Hepatocyte (in vitro differentiated cells): ENCODE measurements at regions not wholly inside any gene's neighbourhood (a gene's known extent, or its start where the extent isn't known, plus 50 kb on each side); places are given as distances from the start of the nearest gene placed in this dataset.

Experiments
- DNase-seq: peaks from one replicate; pipeline ENCODE4 v3.0.0-alpha.2; 2016; ENCODE audit warnings: low spot score
- H2AFZ ChIP-seq: fragments of 200-600 bp; sonication (generic); 2 replicates; pipeline ENCODE4 v1.6.0; 2016; ENCODE audit warnings: antibody characterized with exemption, mild to moderate bottlenecking
- H3K27ac ChIP-seq: fragments of 200-600 bp; sonication (generic); 2 replicates; pipeline ENCODE4 v1.5.1; 2016; ENCODE audit warnings: mild to moderate bottlenecking
- H3K27me3 ChIP-seq: fragments of 200-600 bp; sonication (generic); 2 replicates; pipeline ENCODE4 v1.6.1; 2016
- H3K36me3 ChIP-seq: fragments of 200-600 bp; sonication (generic); replicated peaks from 2 replicates; pipeline ENCODE4 v1.5.1; 2016; ENCODE audit warnings: low read depth; ENCODE audit not compliant: insufficient read depth
- H3K4me1 ChIP-seq: fragments of 200-600 bp; sonication (generic); 2 replicates; pipeline ENCODE4 v1.5.1; 2016; ENCODE audit warnings: mild to moderate bottlenecking, moderate library complexity; ENCODE audit not compliant: insufficient read depth
- H3K4me2 ChIP-seq: fragments of 200-600 bp; sonication (generic); 2 replicates; pipeline ENCODE4 v1.6.0; 2016
- H3K4me3 ChIP-seq: fragments of 200-600 bp; sonication (generic); 2 replicates; pipeline ENCODE4 v1.5.1; 2016; ENCODE audit warnings: mild to moderate bottlenecking
- H3K79me2 ChIP-seq: fragments of 200-600 bp; sonication (generic); 2 replicates; pipeline ENCODE4 v1.6.0; 2017; ENCODE audit warnings: mild to moderate bottlenecking
- H3K9me2 ChIP-seq: fragments of 200-600 bp; sonication (generic); replicated peaks from 2 replicates; pipeline ENCODE4 v1.6.0; 2017; ENCODE audit warnings: mild to moderate bottlenecking; ENCODE audit not compliant: insufficient read depth
- H3K9me3 ChIP-seq: fragments of 200-600 bp; sonication (generic); 2 replicates; pipeline ENCODE4 v1.5.1; 2016; ENCODE audit warnings: low read depth, mild to moderate bottlenecking
- H4K20me1 ChIP-seq: fragments of 200-600 bp; sonication (generic); 2 replicates; pipeline ENCODE4 v1.6.0; 2016; ENCODE audit warnings: mild to moderate bottlenecking; ENCODE audit not compliant: insufficient read depth, poor library complexity, severe bottlenecking
- CTCF ChIP-seq: fragments of 200-600 bp; sonication (generic); IDR thresholded peaks from 2 replicates; pipeline ENCODE4 v1.5.1; 2016; ENCODE audit warnings: antibody characterized with exemption, mild to moderate bottlenecking; ENCODE audit not compliant: poor library complexity
- EZH2 ChIP-seq: fragments of 200-600 bp; sonication (generic); IDR thresholded peaks from 2 replicates; pipeline ENCODE4 v1.6.1; 2016; ENCODE audit warnings: antibody characterized with exemption, mild to moderate bottlenecking, borderline replicate concordance
- EZH2phosphoT487 ChIP-seq: fragments of 200-600 bp; sonication (generic); IDR thresholded peaks from one replicate; pipeline ENCODE4 v1.6.1; 2018; ENCODE audit warnings: antibody characterized with exemption, mild to moderate bottlenecking, low read depth, moderate library complexity; ENCODE audit not compliant: unreplicated experiment, severe bottlenecking
- WGBS: methylation state at CpG from one replicate; pipeline ENCODE4 v1.1.6; 2016; ENCODE audit warnings: low lambda C conversion rate; ENCODE audit errors: missing lambda C conversion rate; 5-methylcytosine and 5-hydroxymethylcytosine counted together

- Histone ChIP-seq H2AFZ (no peak overlapping the region), H3K4me2 (peak overlapping the region; percentile 26), H4K20me1 (no peaks in the 10 kb centered on the region), H3K79me2 (peaks cover 2% of the 10 kb centered on the region), H3K4me1 (peaks cover 22% of the 10 kb centered on the region), H3K9me3 (no peaks in the 10 kb centered on the region), H3K27me3 (no peaks in the 10 kb centered on the region), H3K4me3 (no peak overlapping the region), H3K9me2 (no peaks in the 10 kb centered on the region), H3K36me3 (no peaks in the 10 kb centered on the region), H3K27ac (peak overlapping the region; percentile 11)
- WGBS = 24% methylated on average over 2 of the region's 2 CpGs
- no peak for DNase-seq
- TF ChIP-seq EZH2 = no peak
- TF ChIP-seq EZH2phosphoT487 = no peak
- no peak for TF ChIP-seq CTCF
Measured at GRCh38 chr11:22927793-22928192, 67.5 kb upstream of the CCDC179 start.

GRCh38 chr11:22928207-22928917 is 68.1 kb upstream of the CCDC179 start:
- Histone ChIP-seq H3K79me2 (peaks cover 2% of the 10 kb centered on the region), H3K4me2 (peak overlapping the region; percentile 26), H3K9me2 (no peaks in the 10 kb centered on the region), H4K20me1 (no peaks in the 10 kb centered on the region), H3K4me1 (peaks cover 17% of the 10 kb centered on the region), H3K4me3 (no peak overlapping the region), H3K36me3 (no peaks in the 10 kb centered on the region), H3K27ac (no peak overlapping the region), H3K27me3 (no peaks in the 10 kb centered on the region), H3K9me3 (no peaks in the 10 kb centered on the region), H2AFZ (no peak overlapping the region)
- no peak for DNase-seq
- 83% methylated on average over 5 of the region's 5 CpGs for WGBS
- peak; percentile 9 for TF ChIP-seq CTCF
- no peak for TF ChIP-seq EZH2

GRCh38 chr11:22930816-22931594 is 70.7 kb upstream of the CCDC179 start:
- TF ChIP-seq EZH2phosphoT487 (no peak), EZH2 (no peak), CTCF (no peak)
- H3K27me3 ChIP-seq = no peaks in the 10 kb centered on the region
- H3K79me2 ChIP-seq = peaks cover 2% of the 10 kb centered on the region
- no peak overlapping the region for H3K27ac ChIP-seq
- no peak for DNase-seq
- 94% methylated on average over 5 of the region's 5 CpGs for WGBS
- H3K4me2 ChIP-seq = no peak overlapping the region
- H3K36me3 ChIP-seq = no peaks in the 10 kb centered on the region
- peaks cover 12% of the 10 kb centered on the region for H3K4me1 ChIP-seq
- no peak overlapping the region for H3K4me3 ChIP-seq
- H3K9me2 ChIP-seq = no peaks in the 10 kb centered on the region
- H4K20me1 ChIP-seq = no peaks in the 10 kb centered on the region
- no peak overlapping the region for H2AFZ ChIP-seq
- no peaks in the 10 kb centered on the region for H3K9me3 ChIP-seq
